Heart left ventricle (tissue), 13 donors: ENCODE measurements at regions not wholly inside any gene's neighbourhood (a gene's known extent, or its start where the extent isn't known, plus 50 kb on each side); places are given as distances from the start of the nearest gene placed in this dataset.

Experiments used
- CTCF ChIP-seq, 12 donors: fragments of 200-600 bp; sonication (generic) in 4 of 12; IDR thresholded peaks; one replicate each; pipeline versions ENCODE4 v1.5.0 to v1.8.0; 2018 to 2022; ENCODE audit warnings: antibody characterized with exemption in 12 of 12, mild to moderate bottlenecking in 5 of 12
- POLR2A ChIP-seq, 2 donors: fragments of 450-650 bp; IDR thresholded peaks; one replicate each; pipeline ENCODE4 v1.6.1; 2017; ENCODE audit warnings: antibody characterized with exemption in 2 of 2, mild to moderate bottlenecking in 2 of 2, moderate library complexity in 2 of 2
- donor health status: ischemic (EF 13 %, LVEDD 7.1; RV severe dilation, severe dysfunction).
- donor health status: DM: no; HTN: yes; CAD: no.
- donor health status: DM: no; HTN: no; CAD: no.
- donor health status: ischemic (EF 25% LVEDD 6.9; RV normal size, moderate dysfunction).
- donor health status: ischemic (EF 25% LVEDD 5.7; RV mildly dilated, moderate dysfunction).
- donor health status: ischemic (EF 35%, LVEDD 5.7; RV mildly dilated, moderate dysfunction).
- donor health status: nonischemic (EF 11% LVEDD 7.7; RV severe dilation, severe dysfunction).
- donor health status: DM: yes; HTN: yes; CAD: no.
- donor health status: PGD.
- donor health status: ischemic (EF 29% LVEDD 5.4; RV normal size, mild dysfunction).
- donor health status: nonischemic (EF 23%, LVEDD 6.1; RV moderate dilation, normal function).

GRCh38 chr4:14726441-14726840, 275.8 kb upstream of the CPEB2 start:
- TF ChIP-seq CTCF (IDR thresholded peaks at IDR 0.05) (no peak), POLR2A (IDR thresholded peaks at IDR 0.05) (no peak)
